NCI-H146 treated with DMSO at 0.1 percent for 48 hours (cell line): ENCODE measurements at regions not wholly inside any gene's neighbourhood (a gene's known extent, or its start where the extent isn't known, plus 50 kb on each side); places are given as distances from the start of the nearest gene placed in this dataset.

Source experiments
- DNase-seq: peaks from one replicate; lab custom pipeline; 2025; ENCODE audit not compliant: unreplicated experiment; lab: John Stamatoyannopoulos, UW

DNA sequence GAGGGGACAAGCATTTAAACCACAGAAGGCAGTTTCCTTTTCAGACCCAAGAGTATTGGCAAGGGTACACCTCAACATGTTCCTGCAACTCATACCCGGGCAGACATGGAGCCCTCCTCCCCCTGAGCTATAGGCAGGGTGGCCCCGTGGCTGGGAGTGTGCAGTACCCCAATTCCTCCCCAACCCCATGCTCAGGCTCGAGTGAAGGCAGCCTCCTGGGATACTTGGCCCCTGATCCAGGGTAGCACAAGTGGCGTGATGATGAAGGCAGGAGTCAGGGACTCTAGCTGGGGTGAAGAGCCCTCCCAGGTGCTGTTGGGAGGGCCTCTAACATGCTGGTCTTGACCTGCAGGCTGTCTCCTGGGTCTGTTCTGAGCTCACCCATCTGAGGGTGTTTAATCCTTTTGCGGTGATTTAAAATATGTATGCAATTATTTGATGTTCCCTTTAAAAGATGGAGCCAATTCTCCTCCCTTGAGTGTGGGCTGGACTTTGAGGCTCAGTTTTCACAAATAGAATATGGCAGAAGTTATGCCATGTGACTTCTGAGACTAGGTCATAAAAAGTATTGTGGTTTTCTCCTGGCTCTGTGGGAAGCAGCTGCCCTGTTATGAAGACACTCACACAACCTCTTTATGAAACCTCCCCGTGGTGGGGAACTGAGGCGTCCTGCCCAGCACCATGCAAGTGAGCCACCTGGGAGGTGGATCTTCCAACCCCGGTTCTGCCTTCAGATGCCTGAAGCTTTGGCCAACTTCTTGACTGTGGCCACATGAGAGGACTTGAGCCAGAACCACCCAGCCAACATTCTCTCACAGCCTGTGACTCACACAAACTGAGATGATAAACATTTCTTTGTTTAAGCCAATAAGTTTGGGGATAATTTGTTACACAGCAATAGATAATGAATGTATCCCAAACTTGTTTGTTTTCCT lies 54.7 kb upstream of the NECTIN1 start:
- DNase-seq: no peak

GRCh38 chr11:119782739-119783072 lies 53.7 kb upstream of the NECTIN1 start:
- no peak for DNase-seq

GRCh38 chr11:119782006-119782738 lies 53.2 kb upstream of the NECTIN1 start:
- no peak for DNase-seq

DNA sequence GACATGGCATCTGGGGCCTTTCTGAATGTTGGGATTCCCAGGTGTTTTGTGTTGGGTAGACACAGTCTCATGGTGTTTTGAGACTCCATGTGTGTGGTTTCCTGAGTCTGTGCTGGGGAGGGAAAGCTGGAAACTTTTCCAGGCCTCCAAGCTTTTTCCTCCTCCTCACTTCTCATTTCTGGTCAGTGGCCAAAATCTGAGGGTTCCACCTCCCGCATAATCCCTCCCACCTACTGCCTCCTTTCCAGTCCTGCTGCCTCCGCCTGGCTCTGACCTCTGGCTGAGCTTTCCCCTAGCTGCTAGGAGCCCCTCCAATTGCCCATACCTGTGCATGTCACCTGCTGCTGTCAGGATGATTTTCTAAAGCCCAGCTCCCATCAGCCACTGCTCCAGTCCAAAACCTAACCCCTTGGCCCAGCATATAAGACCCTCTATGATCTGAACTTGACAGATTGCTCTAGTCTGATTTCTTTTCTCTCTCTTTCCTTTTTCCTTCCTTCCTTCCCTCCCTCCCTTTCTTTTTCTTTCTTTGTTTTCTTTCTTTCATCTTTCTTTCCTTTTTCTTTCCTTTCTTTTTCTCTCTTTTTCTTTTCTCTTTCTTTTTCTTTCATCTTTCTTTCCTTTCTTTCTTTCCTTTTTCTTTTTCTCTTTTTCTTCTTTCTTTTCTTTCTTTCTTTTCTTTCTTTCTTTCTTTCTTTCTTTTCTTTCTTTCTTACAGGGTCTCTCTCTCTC lies 51.4 kb upstream of the NECTIN1 start:
- no peak for DNase-seq

DNA sequence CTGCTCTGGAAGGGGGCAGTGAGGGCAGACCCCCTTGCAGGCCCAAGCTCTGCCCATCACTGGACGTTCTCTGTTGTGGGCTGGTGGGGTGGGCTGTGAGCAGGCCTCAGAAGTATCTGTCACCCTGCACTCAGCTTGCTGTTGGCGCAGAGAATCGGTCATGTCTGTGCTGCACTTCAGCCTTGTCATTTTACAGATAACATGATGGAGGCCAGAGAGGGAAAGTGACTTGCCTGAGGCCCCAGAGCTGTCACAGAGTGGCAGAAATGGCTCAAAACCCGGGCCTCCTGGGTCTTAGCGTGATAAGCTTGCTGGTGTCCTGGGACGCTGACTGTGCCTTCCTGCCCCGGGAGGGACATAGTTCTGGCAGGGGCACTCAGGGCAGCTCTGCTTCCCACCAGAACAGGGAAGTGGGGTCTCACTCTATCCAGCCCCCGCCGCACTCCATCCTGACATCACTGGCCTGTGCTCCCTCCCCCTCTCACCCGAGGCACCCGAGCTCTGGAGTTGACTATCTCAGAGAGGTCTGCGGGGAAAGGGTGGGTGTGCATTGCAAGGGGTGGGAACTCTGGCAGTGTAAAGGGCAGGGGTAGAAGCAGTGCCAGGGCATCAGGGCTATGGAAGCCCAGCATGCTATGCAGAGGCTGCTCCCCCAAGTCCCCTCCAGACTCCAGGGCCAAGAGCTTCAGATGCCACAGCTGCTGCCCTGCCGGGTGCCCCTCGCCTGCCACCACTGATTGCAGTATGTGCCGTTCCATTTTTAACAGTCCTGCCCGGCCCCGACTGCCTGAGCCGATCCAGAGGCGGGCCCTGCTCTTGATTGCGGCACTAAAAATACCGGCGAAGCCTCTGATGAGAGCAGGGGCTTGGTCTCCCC lies 50.4 kb upstream of the NECTIN1 start:
- DNase-seq: no peak
